MG63 (cell line): ENCODE measurements at regions not wholly inside any gene's neighbourhood (a gene's known extent, or its start where the extent isn't known, plus 50 kb on each side); places are given as distances from the start of the nearest gene placed in this dataset.
"Not testable (repeated sequence)": the region's sequence is repeated elsewhere in the genome, so short reads cannot be mapped to it uniquely, and the experiment has no call there.

Experiments used
- DNase-seq: peaks from one replicate; pipeline ENCODE4 v3.0.0-alpha.2; 2020
- H3K27me3 ChIP-seq: fragments of 250-450 bp; sonication (Bioruptor Pico); 2 replicates; pipeline ENCODE4 v1.5.1; 2020; ENCODE audit warnings: mild to moderate bottlenecking, moderate library complexity
- H3K36me3 ChIP-seq: fragments of 250-450 bp; sonication (Bioruptor Pico); 2 replicates; pipeline ENCODE4 v1.5.1; 2020; ENCODE audit warnings: mild to moderate bottlenecking, moderate library complexity
- H3K4me3 ChIP-seq: fragments of 250-450 bp; sonication (Bioruptor Pico); 2 replicates; pipeline ENCODE4 v1.5.1; 2020; ENCODE audit warnings: mild to moderate bottlenecking, moderate library complexity
- H3K9me3 ChIP-seq: fragments of 250-450 bp; sonication (Bioruptor Pico); 2 replicates; pipeline ENCODE4 v1.5.1; 2020; ENCODE audit warnings: mild to moderate bottlenecking, moderate library complexity

- H3K27me3 ChIP-seq = no peaks in the 10 kb centered on the region
- H3K36me3 ChIP-seq = no peaks in the 10 kb centered on the region
- no peaks in the 10 kb centered on the region for H3K9me3 ChIP-seq
- no peak overlapping the region for H3K4me3 ChIP-seq
- no peak for DNase-seq
Observed at GRCh38 chr10:42987121-42987541, 89.7 kb upstream of the RET start.

DNA sequence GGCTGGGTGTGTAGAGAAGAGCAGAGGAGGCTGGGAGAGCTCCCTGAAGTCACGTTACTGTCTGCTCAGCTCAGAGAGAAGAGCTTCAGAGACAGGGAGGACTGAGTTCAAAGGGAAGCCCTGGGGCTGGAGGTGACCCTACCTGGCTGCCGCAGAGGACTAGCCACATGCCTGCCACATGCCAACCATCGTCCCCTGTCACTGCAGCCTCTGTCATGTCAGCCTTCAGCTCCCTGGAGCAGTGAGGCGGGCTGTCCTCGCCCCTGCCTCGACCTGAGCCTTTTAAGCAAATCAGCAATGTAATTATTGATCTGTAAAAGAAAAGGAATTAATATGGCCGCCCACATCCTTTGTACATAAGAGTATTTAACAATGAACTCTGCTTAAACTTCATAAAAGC, 89.3 kb upstream of the RET start:
- no peak for DNase-seq
- Histone ChIP-seq H3K9me3 (no peaks in the 10 kb centered on the region), H3K4me3 (no peak overlapping the region), H3K36me3 (no peaks in the 10 kb centered on the region), H3K27me3 (no peaks in the 10 kb centered on the region)

DNA sequence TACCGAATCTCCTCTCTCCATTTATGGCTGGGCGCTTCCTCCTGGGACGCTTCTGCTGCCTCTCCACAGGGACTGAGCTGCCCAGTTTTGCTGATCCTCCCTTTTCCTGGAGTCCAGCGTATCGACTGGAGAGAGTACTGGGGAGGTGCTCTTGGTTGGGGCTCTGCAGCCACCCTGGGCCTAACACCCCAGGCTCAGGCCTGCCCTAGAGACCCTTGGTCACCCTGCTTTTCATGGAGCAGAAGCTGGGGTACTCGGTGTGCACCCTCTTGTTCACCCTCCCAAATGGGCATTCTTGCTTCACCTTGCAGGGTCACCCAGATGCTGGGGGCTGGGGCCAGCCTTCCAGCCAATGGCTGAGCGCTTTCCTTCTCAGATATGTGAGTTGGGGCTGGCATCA, 88.8 kb upstream of the RET start:
- H3K36me3 ChIP-seq = no peaks in the 10 kb centered on the region
- no peaks in the 10 kb centered on the region for H3K27me3 ChIP-seq
- H3K9me3 ChIP-seq = no peaks in the 10 kb centered on the region
- H3K4me3 ChIP-seq = no peak overlapping the region
- DNase-seq = no peak

DNA sequence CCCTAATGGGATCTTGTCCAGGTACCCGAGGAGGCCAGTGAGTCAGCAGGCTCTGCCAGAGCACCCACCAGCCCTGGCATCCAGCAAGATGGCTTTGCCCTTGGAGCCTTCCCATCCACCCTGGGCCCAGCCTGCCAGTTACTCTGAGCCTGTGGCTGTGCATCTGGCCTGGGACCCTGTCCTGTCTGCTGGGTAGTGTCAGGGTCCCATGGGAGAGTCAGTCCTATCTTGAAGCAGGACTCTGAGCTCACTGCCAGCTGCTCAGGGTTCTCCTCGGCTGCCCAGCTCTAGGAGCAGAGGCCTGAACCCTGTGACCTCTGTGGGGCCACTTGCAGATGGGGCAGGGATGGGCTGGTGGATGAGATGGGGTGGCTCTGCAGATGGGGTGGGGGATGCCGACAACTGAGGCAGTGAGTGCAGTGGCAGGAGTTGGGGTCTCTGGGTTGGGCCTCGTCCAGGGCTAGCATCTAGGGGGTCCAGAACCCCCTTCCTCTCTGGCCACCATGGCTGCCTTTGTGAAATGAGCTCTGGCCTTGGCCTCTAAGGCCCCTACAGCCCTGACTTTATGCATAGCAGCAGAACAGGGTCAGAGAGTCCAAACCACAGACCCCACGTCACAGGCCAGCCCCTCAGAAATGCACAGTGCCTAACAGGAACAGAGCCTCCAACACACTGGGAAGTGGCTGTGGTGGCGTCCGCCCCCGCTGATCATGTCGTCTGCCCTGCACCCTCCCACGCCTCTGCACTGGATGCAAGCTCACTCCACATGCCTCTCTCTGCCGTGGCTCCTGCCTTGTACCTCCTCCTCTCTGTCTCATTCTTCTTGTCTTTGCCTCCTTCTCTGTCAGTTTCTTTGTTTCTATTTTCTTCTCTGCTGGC, 88.1 kb upstream of the RET start:
- Histone ChIP-seq H3K36me3 (no peaks in the 10 kb centered on the region), H3K4me3 (no peak overlapping the region), H3K27me3 (no peaks in the 10 kb centered on the region), H3K9me3 (no peaks in the 10 kb centered on the region)
- no peak for DNase-seq

- DNase-seq = no peak
Observed at GRCh38 chr10:42989481-42989921, 87.4 kb upstream of the RET start.

GRCh38 chr10:42990016-42990720, 86.7 kb upstream of the RET start:
- no peak for DNase-seq

More at GRCh38 chr10:42989481-42989921, 87.4 kb upstream of the RET start:
- Histone ChIP-seq H3K4me3 (no peak overlapping the region), H3K36me3 (no peaks in the 10 kb centered on the region), H3K27me3 (no peaks in the 10 kb centered on the region), H3K9me3 (no peaks in the 10 kb centered on the region)

GRCh38 chr10:42990721-42991441, 86.0 kb upstream of the RET start:
- Histone ChIP-seq H3K4me3 (no peak overlapping the region), H3K36me3 (no peaks in the 10 kb centered on the region), H3K27me3 (no peaks in the 10 kb centered on the region), H3K9me3 (no peaks in the 10 kb centered on the region)
- DNase-seq = no peak

More at GRCh38 chr10:42990016-42990720, 86.7 kb upstream of the RET start:
- no peaks in the 10 kb centered on the region for H3K9me3 ChIP-seq
- H3K27me3 ChIP-seq = no peaks in the 10 kb centered on the region
- no peak overlapping the region for H3K4me3 ChIP-seq
- no peaks in the 10 kb centered on the region for H3K36me3 ChIP-seq

GRCh38 chr10:42991442-42992098, 85.3 kb upstream of the RET start:
- Histone ChIP-seq H3K4me3 (no peak overlapping the region), H3K36me3 (no peaks in the 10 kb centered on the region), H3K9me3 (no peaks in the 10 kb centered on the region), H3K27me3 (no peaks in the 10 kb centered on the region)
- no peak for DNase-seq

DNA sequence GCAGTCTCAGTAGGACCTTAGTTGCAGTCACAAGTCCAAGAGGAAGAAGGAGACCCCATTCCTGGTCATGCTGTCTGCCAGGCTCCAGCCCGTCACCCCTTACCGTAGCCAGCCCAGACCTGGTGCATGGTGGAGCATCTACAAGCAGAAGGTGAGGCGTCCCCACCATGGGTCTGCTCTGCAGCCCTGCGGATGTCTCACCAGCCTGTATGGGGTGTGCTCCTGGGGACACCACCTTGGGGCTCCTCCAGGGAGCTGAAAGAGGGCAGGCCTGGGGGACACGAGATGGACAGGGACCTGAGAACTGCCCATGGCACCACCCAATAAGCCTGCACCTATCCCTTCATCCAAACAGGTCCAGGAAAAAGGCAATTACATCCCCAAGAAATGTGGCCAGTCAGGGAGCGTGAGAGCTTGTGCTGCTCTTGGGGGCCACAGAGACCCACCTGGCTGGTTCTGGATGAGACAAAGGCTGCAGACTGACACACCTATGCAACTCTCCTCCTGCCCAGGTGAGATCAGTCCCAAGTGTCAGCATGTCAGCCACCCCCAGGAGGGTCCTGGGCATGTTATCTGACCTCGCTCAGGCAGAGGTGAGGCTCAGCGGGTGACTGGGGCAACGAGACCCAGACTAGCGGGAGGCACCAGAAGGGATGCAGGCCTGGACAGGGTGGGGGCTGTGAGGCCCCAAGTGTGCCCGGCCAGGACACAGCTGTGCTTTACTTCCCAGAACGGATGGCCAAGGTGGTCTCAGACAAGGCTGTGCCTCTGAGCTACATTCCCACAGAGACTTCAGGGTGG, 84.5 kb upstream of the RET start:
- DNase-seq = no peak
- H3K36me3 ChIP-seq = no peaks in the 10 kb centered on the region

GRCh38 chr10:42992957-42993390, 83.9 kb upstream of the RET start:
- no peaks in the 10 kb centered on the region for H3K27me3 ChIP-seq
- no peak overlapping the region for H3K4me3 ChIP-seq
- H3K9me3 ChIP-seq = no peaks in the 10 kb centered on the region
- DNase-seq = no peak
- no peaks in the 10 kb centered on the region for H3K36me3 ChIP-seq

More for the DNA sequence above, 84.5 kb upstream of the RET start:
- H3K9me3 ChIP-seq = no peaks in the 10 kb centered on the region
- no peak overlapping the region for H3K4me3 ChIP-seq
- no peaks in the 10 kb centered on the region for H3K27me3 ChIP-seq

DNA sequence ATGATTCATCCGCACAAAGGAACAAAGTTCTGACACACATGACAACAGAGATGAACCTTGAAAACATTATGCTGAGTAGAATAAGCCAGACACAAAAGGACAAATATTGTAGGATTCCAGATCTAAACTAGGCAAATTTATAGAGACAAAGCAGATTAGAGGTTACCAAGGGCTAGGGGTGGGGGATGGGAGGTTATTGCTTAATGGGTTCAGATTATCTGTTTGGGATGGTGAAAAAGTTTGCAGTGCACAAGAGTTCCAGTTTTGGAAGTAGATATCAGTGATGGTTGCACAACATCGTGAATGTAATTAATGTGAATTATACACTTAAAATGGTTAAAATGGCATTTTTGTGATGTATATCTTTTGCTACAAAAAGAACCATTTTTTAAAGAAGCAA, 82.0 kb upstream of the RET start:
- H3K27me3 ChIP-seq, H3K36me3 ChIP-seq, DNase-seq, H3K9me3 ChIP-seq, H3K4me3 ChIP-seq: not testable (repeated sequence)

DNA sequence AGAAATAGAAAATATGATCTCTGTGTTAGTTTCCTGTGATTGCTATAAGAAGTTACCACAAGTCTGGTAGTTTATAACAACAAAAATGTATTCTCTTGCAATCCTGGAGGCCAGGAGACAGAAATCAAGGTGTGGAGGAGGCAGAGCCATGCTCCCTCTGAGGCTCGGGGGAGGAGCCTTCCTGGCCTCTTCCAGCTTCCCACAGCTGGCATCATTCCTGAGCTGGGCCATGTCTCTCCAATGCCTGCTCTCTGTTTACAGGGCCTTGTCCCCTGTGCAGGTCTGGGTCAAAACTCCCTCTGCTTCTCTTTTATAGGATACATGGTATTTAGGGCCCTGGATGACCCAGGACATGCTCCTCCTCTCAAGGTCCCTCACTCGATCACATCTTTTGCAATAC, 81.3 kb upstream of the RET start:
- Histone ChIP-seq H3K9me3 (no peaks in the 10 kb centered on the region), H3K36me3 (no peaks in the 10 kb centered on the region), H3K27me3 (no peaks in the 10 kb centered on the region), H3K4me3 (no peak overlapping the region)
- no peak for DNase-seq

- Histone ChIP-seq H3K27me3 (no peaks in the 10 kb centered on the region), H3K4me3 (no peak overlapping the region), H3K36me3 (no peaks in the 10 kb centered on the region), H3K9me3 (no peaks in the 10 kb centered on the region)
- no peak for DNase-seq
Observed at GRCh38 chr10:42996588-42996987, 80.3 kb upstream of the RET start.

DNA sequence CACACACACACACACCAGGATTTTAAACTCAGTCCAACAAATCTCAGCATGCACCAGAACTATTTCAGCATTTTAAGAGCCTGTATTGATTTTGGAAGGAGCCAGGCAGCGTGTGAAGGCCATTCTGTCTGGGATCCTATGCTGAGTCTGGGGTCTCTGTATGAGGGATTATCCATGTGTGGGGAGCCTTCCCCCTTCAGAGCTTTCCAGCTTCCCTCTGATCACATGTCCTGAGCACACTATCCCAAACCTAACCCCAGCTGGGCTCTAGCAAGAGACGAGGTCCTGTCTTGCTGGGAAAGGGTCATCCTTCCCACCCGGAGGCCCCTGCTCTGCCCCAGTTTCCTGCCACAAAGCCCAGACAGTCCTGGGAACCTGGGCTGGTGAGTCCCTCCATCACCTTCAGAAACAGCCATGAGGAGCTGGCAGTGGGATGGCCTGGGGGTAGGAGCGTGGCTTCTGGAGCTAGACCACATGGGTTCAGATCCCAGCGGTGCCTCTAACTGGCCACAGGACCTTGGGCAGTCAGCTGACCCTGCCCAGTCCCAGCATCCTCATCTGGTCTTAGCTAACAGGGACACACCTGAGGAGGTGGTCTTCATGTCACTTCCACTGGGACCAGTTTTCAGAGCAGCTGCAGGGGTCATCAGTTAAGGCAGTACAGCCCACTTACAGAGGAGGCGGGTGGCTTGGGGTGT, 79.6 kb upstream of the RET start:
- Histone ChIP-seq H3K4me3 (no peak overlapping the region), H3K36me3 (no peaks in the 10 kb centered on the region), H3K27me3 (no peaks in the 10 kb centered on the region), H3K9me3 (no peaks in the 10 kb centered on the region)
- no peak for DNase-seq

- no peak for DNase-seq
- H3K27me3 ChIP-seq = no peaks in the 10 kb centered on the region
- H3K4me3 ChIP-seq = no peak overlapping the region
- H3K9me3 ChIP-seq = no peaks in the 10 kb centered on the region
- H3K36me3 ChIP-seq = no peaks in the 10 kb centered on the region
Observed at GRCh38 chr10:42997849-42998165, 79.1 kb upstream of the RET start.
